Aorta (tissue), 5 donors: ENCODE measurements at regions not wholly inside any gene's neighbourhood (a gene's known extent, or its start where the extent isn't known, plus 50 kb on each side); places are given as distances from the start of the nearest gene placed in this dataset.

Experiments
- ATAC-seq: fragments of 200-7000 bp; cut with Tn5 transposase; one replicate; pipeline ENCODE4 v1.9.1; 2022; ENCODE audit warnings: moderate library complexity; ENCODE audit not compliant: low FRiP score
- DNase-seq, 2 donors: peaks; one replicate each; pipeline ENCODE4 v3.0.0-alpha.2; 2020
- H3K27ac ChIP-seq, 2 donors: one replicate each; pipeline ENCODE4 v1.5.1; 2013; ENCODE audit warnings: low read length in 2 of 2, mild to moderate bottlenecking in 2 of 2, moderate library complexity in 2 of 2, control low read depth in 1 of 2, inconsistent platforms in 1 of 2, low read depth in 1 of 2
- H3K27me3 ChIP-seq, 2 donors: one replicate each; pipeline ENCODE4 v1.6.1; 2013; ENCODE audit warnings: control low read depth in 1 of 2, low read length in 1 of 2, mild to moderate bottlenecking in 1 of 2, moderate library complexity in 1 of 2; ENCODE audit not compliant: insufficient read depth in 2 of 2, control insufficient read depth in 1 of 2
- H3K36me3 ChIP-seq, 2 donors: one replicate each; pipeline ENCODE4 v1.6.1; 2013; ENCODE audit warnings: control low read depth in 1 of 2, low read length in 1 of 2, mild to moderate bottlenecking in 1 of 2; ENCODE audit not compliant: insufficient read depth in 2 of 2, control insufficient read depth in 1 of 2
- H3K4me1 ChIP-seq, 2 donors: one replicate each; pipeline ENCODE4 v1.6.1; 2013; ENCODE audit warnings: low read length in 2 of 2, control low read depth in 1 of 2, mild to moderate bottlenecking in 1 of 2, moderate library complexity in 1 of 2; ENCODE audit not compliant: insufficient read depth in 2 of 2, control insufficient read depth in 1 of 2
- H3K4me3 ChIP-seq, 2 donors: one replicate each; pipeline ENCODE4 v1.5.1; 2013; ENCODE audit warnings: low read length in 2 of 2, control low read depth in 1 of 2, mild to moderate bottlenecking in 1 of 2
- H3K9me3 ChIP-seq: one replicate; pipeline ENCODE4 v1.6.1; 2013; ENCODE audit warnings: mild to moderate bottlenecking, low read length; ENCODE audit not compliant: control insufficient read depth
- WGBS, 2 donors: extraction: QIAGEN DNeasy Blood & Tissue Kit; methylation state at CpG; one replicate each; pipeline ENCODE4 v1.1.7; 2013; 5-methylcytosine and 5-hydroxymethylcytosine counted together
- intact Hi-C, 2 donors: fragments of 100-400 bp; cut with DNase I; formaldehyde crosslinking; loops; one replicate each; pipeline versions ENCODE4 v1.14.2 to v1.15.0; 2022
- donor health status: healthy with polysubstance abuse.
- donor health status: Bipolar disorder and iron deficiency.
- donor health status: DM: no; HTN: no; CAD: no.
- donor health status: DM: no; HTN: no; CAD: no.
- donor health status: DM: yes; HTN: yes; CAD: no.

GRCh38 chr9:1115370-1115769 is 65.2 kb downstream of the DMRT2 start:
- 65 to 69% methylated on average over 3 of the region's 3 CpGs for WGBS, 2 donors
- no peak overlapping the region for H3K27ac ChIP-seq
- H3K27me3 ChIP-seq, result peaks cover 0 to 3% of the 10 kb centered on the region in 2 donors
- no peak overlapping the region for H3K4me3 ChIP-seq
- no peaks in the 10 kb centered on the region for H3K9me3 ChIP-seq
- intact Hi-C loops, result no loop called here
- H3K4me1 ChIP-seq, result no peaks in the 10 kb centered on the region
- no peak for DNase-seq
- H3K36me3 ChIP-seq, result no peaks in the 10 kb centered on the region
- no peak for ATAC-seq

GRCh38 chr9:1117439-1117838 is 67.3 kb downstream of the DMRT2 start:
- WGBS, 2 donors, result 67 to 71% methylated on average over 1 of the region's 1 CpG
- Histone ChIP-seq H3K27me3 (peaks cover 0 to 3% of the 10 kb centered on the region in 2 donors), H3K9me3 (no peaks in the 10 kb centered on the region), H3K4me3 (no peak overlapping the region), H3K36me3 (no peaks in the 10 kb centered on the region), H3K27ac (no peak overlapping the region), H3K4me1 (no peaks in the 10 kb centered on the region)
- DNase-seq (no peak), ATAC-seq (no peak)
- intact Hi-C loops, result no loop called here

GRCh38 chr9:1120500-1121165 is 70.5 kb downstream of the DMRT2 start:
- no peaks in the 10 kb centered on the region for H3K36me3 ChIP-seq
- WGBS, 2 donors, result 32 to 36% methylated on average over 6 of the region's 6 CpGs
- H3K9me3 ChIP-seq, result no peaks in the 10 kb centered on the region
- H3K4me3 ChIP-seq, result no peak overlapping the region
- intact Hi-C loops, result no loop called here
- ATAC-seq (no peak), DNase-seq (no peak)
- H3K4me1 ChIP-seq, result no peaks in the 10 kb centered on the region
- peaks cover 0 to 3% of the 10 kb centered on the region in 2 donors for H3K27me3 ChIP-seq
- no peak overlapping the region for H3K27ac ChIP-seq

- 25 to 26% methylated on average over 2 of the region's 2 CpGs for WGBS, 2 donors
- ATAC-seq (no peak), DNase-seq (no peak)
- Histone ChIP-seq H3K27me3 (peaks cover 0 to 2% of the 10 kb centered on the region in 2 donors), H3K9me3 (no peaks in the 10 kb centered on the region), H3K4me3 (no peak overlapping the region), H3K27ac (no peak overlapping the region), H3K36me3 (no peaks in the 10 kb centered on the region), H3K4me1 (no peaks in the 10 kb centered on the region)
- intact Hi-C loops, result no loop called here
Observed at GRCh38 chr9:1125741-1126140, 75.6 kb downstream of the DMRT2 start.

- no peak for ATAC-seq
- H3K4me3 ChIP-seq, result no peak overlapping the region
- 40 to 51% methylated on average over 1 of the region's 1 CpG for WGBS, 2 donors
Observed at GRCh38 chr9:1128046-1128445, 77.9 kb downstream of the DMRT2 start.

GRCh38 chr9:1129382-1129781 is 79.2 kb downstream of the DMRT2 start:
- peaks cover 0 to 2% of the 10 kb centered on the region in 2 donors for H3K27me3 ChIP-seq
- ATAC-seq (no peak), DNase-seq (no peak)
- no peaks in the 10 kb centered on the region for H3K36me3 ChIP-seq
- no peaks in the 10 kb centered on the region for H3K4me1 ChIP-seq
- intact Hi-C loops, result no loop called here
- no peaks in the 10 kb centered on the region for H3K9me3 ChIP-seq
- 7 to 17% methylated on average over 4 of the region's 4 CpGs for WGBS, 2 donors
- H3K27ac ChIP-seq, result no peak overlapping the region
- H3K4me3 ChIP-seq, result no peak overlapping the region

More at GRCh38 chr9:1128046-1128445, 77.9 kb downstream of the DMRT2 start:
- no peak for DNase-seq
- H3K36me3 ChIP-seq, result no peaks in the 10 kb centered on the region
- H3K4me1 ChIP-seq, result no peaks in the 10 kb centered on the region
- H3K27me3 ChIP-seq, result peaks cover 0 to 2% of the 10 kb centered on the region in 2 donors
- H3K27ac ChIP-seq, result no peak overlapping the region
- intact Hi-C loops, result no loop called here
- H3K9me3 ChIP-seq, result no peaks in the 10 kb centered on the region

GRCh38 chr9:1140057-1140456 is 89.9 kb downstream of the DMRT2 start:
- Histone ChIP-seq H3K9me3 (peaks cover 6% of the 10 kb centered on the region), H3K4me3 (no peak overlapping the region), H3K27ac (no peak overlapping the region), H3K27me3 (no peaks in the 10 kb centered on the region), H3K4me1 (no peaks in the 10 kb centered on the region), H3K36me3 (no peaks in the 10 kb centered on the region)
- 91 to 93% methylated on average over 2 of the region's 2 CpGs for WGBS, 2 donors
- intact Hi-C loops, result no loop called here
- DNase-seq (no peak), ATAC-seq (no peak)

- no peaks in the 10 kb centered on the region for H3K27me3 ChIP-seq
- H3K4me3 ChIP-seq, result no peak overlapping the region
- no peak for ATAC-seq
- 65 to 74% methylated on average over 2 of the region's 2 CpGs for WGBS, 2 donors
- intact Hi-C loops, result no loop called here
- H3K27ac ChIP-seq, result no peak overlapping the region
- no peaks in the 10 kb centered on the region for H3K4me1 ChIP-seq
- no peaks in the 10 kb centered on the region for H3K9me3 ChIP-seq
- no peak for DNase-seq
- H3K36me3 ChIP-seq, result no peaks in the 10 kb centered on the region
Observed at GRCh38 chr9:1151691-1152090, 101.5 kb downstream of the DMRT2 start.

- H3K4me1 ChIP-seq, result no peaks in the 10 kb centered on the region
- H3K9me3 ChIP-seq, result no peaks in the 10 kb centered on the region
- H3K36me3 ChIP-seq, result no peaks in the 10 kb centered on the region
- no peaks in the 10 kb centered on the region for H3K27me3 ChIP-seq
- H3K4me3 ChIP-seq, result no peak overlapping the region
- ATAC-seq, result no peak
- WGBS, 2 donors, result 56 to 72% methylated on average over 3 of the region's 3 CpGs
- intact Hi-C loops, result no loop called here
- DNase-seq, result no peak
- H3K27ac ChIP-seq, result no peak overlapping the region
Observed at GRCh38 chr9:1152171-1152570, 102.0 kb downstream of the DMRT2 start.
